ENCODE measurements at regions not wholly inside any gene's neighbourhood (a gene's known extent, or its start where the extent isn't known, plus 50 kb on each side); places are given as distances from the start of the nearest gene placed in this dataset.
"Not testable (repeated sequence)": the region's sequence is repeated elsewhere in the genome, so short reads cannot be mapped to it uniquely, and the experiment has no call there.

GRCh38 chr18:25497151-25497794, 145.3 kb upstream of the ZNF521 start:
- ATAC-seq (ENCODE audit: low FRiP score) (no peak), DNase-seq (ENCODE audit: low spot score) (no peak)
- TF ChIP-seq CTCF (IDR thresholded peaks at IDR 0.05), result no peak

- ATAC-seq (ENCODE audit: low FRiP score), result no peak
- no peak for DNase-seq (ENCODE audit: low spot score)
- no peak for TF ChIP-seq CTCF (IDR thresholded peaks at IDR 0.05)
Observed at GRCh38 chr18:25496544-25496943, 144.6 kb upstream of the ZNF521 start.

GRCh38 chr18:25495606-25496005, 143.6 kb upstream of the ZNF521 start:
- no peak for TF ChIP-seq CTCF (IDR thresholded peaks at IDR 0.05)
- DNase-seq (ENCODE audit: low spot score), result no peak

GRCh38 chr18:25494888-25495287, 142.9 kb upstream of the ZNF521 start:
- no peak for ATAC-seq (ENCODE audit: low FRiP score)
- no peak for TF ChIP-seq CTCF (IDR thresholded peaks at IDR 0.05)
- no peak for DNase-seq (ENCODE audit: low spot score)

More at GRCh38 chr18:25495606-25496005, 143.6 kb upstream of the ZNF521 start:
- no peak for ATAC-seq (ENCODE audit: low FRiP score)

GRCh38 chr18:25493401-25493800, 141.4 kb upstream of the ZNF521 start:
- DNase-seq (ENCODE audit: low spot score), result no peak
- ATAC-seq (ENCODE audit: low FRiP score), result no peak
- TF ChIP-seq CTCF (IDR thresholded peaks at IDR 0.05), result no peak

GRCh38 chr18:25490316-25490715, 138.3 kb upstream of the ZNF521 start:
- DNase-seq (ENCODE audit: low spot score), result no peak
- no peak for ATAC-seq (ENCODE audit: low FRiP score)
- TF ChIP-seq CTCF (IDR thresholded peaks at IDR 0.05), result no peak

GRCh38 chr18:25473008-25473407, 121.0 kb upstream of the ZNF521 start:
- ATAC-seq (ENCODE audit: low FRiP score) (no peak), DNase-seq (ENCODE audit: low spot score) (no peak)
- TF ChIP-seq CTCF (IDR thresholded peaks at IDR 0.05), result no peak

- not testable (repeated sequence) for ATAC-seq (ENCODE audit: low FRiP score); DNase-seq (ENCODE audit: low spot score)
Observed at GRCh38 chr18:25470756-25471524, 119.0 kb upstream of the ZNF521 start.

All from omental fat pad (tissue), 3 donors.